HG03520 (cell line): ENCODE measurements at regions not wholly inside any gene's neighbourhood (a gene's known extent, or its start where the extent isn't known, plus 50 kb on each side); places are given as distances from the start of the nearest gene placed in this dataset.

Experiments used
- ATAC-seq: cut with Tn5 transposase; IDR thresholded peaks from one replicate; pipeline ENCODE4 v1.9.1; 2021; ENCODE audit warnings: mild to moderate bottlenecking, moderate library complexity; ENCODE audit not compliant: unreplicated experiment

DNA sequence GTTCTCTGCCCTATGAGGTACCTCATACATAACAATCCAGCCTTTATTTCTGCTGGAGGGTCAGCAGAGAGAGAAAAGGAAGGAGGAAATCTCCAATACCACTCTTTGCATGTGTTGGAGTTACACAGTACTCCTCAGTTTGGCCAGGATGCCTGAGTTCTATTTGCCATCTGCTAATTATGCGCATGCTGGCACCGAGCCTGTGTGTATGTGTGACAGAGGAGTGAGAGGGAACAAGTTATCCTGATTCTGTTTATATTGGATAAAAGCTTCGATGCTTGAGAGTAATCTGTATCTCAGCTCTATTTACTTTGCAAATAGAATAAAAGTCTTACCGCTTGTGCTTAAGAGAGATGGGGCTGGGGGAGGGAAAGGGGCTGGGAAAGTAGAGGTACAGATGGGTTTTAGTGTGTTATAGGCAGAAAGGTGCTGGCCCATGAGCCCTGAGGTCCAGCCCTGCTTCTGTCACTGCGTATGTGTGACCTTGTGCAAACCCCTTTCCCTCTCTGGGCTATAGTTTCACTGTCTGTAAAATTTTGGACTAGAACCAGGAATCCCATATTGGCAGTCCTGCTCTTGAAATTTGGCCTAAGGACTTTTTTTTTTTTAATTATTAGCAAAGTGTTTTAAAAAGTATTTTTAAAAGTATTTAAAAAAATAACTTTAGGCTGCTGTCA lies 54.5 kb upstream of the PLXNA2 start:
- ATAC-seq, result no peak

- ATAC-seq, result no peak
Measured at GRCh38 chr1:208300084-208300770, 56.0 kb upstream of the PLXNA2 start.

GRCh38 chr1:208302699-208303238 lies 58.6 kb upstream of the PLXNA2 start:
- ATAC-seq, result no peak

DNA sequence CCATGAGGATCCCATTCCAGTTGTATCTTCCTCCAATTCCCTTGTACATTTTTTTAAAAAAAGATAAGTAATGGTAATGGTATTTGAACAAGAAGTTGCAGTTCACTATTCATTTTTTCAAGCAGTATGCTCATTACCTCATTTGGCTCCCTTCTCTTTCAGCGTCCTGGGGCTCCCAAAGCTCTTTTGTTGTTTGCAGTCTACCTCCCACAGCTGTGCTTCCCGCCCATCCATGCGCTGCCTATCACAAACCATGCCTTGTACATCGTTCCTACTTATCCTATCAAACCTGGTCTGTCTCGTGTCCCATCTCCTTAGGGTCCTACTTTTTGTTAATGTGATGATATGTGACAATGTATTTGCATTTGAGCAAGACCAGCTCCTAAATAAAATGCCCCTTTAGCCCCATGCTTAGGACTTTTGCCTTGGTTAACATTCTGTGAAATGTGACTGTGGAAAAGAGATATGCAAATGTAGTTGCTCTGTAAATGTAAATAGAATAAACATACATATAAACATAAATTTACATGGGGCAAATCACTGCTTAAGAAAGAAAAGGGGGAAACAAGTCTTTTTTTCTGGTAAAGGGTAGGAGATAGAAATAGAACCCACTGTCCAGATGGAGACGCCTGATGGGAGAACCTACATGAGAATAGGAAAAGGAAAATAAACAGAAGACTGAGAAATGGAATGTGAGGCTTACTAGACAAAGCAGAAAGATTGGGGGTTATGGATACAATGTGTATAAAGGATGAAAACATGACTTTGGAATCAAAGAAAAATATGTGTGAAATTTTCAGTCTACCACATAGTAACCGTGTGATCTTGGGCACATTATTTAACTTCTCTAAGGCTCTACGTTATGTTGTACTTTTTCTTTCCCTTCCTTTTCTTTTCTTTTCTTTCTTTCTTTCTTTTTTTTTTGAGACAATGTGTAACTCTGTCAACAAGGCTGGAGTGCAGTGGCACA lies 59.8 kb upstream of the PLXNA2 start:
- no peak for ATAC-seq

- no peak for ATAC-seq
Measured at GRCh38 chr1:208308221-208308620, 64.0 kb upstream of the PLXNA2 start.

DNA sequence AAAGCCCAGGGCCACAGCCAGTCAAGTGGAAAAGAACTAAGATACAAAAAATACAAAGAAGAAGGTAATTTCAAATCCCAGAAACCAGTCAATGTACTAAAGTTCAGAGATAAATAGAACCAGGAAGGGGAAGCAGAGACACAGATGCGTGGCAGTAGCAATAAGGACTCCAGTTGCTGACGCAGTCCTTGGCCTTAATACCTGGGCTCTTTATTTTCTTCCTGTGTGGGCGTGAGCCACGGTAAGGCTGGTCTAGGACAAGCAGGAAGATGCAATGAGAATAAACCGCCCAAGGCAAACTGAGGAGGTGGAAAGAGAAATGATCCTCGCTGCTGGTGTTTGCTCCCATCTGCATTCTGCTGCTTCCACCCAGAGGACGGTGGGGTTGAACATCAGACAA lies 65.6 kb upstream of the PLXNA2 start:
- no peak for ATAC-seq

DNA sequence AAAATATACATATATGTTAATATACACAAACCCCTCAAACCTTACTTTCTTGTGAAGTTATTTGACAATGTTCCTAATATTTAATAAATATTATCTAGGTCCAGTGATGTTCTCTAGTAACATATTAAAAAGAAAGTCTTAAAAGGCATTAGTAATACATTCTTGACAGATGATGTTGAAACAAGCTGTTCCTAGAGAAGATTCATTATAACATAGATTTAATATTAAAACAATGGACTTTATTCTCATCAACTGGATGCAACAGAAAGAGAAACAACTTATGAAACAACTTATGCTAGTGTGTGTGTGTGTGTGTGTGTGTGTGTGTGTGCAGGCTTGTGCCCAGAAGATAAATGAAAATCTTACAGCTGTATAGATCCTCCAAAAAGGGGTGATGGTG lies 68.5 kb upstream of the PLXNA2 start:
- no peak for ATAC-seq

GRCh38 chr1:208314431-208314830 lies 70.2 kb upstream of the PLXNA2 start:
- ATAC-seq, result no peak

DNA sequence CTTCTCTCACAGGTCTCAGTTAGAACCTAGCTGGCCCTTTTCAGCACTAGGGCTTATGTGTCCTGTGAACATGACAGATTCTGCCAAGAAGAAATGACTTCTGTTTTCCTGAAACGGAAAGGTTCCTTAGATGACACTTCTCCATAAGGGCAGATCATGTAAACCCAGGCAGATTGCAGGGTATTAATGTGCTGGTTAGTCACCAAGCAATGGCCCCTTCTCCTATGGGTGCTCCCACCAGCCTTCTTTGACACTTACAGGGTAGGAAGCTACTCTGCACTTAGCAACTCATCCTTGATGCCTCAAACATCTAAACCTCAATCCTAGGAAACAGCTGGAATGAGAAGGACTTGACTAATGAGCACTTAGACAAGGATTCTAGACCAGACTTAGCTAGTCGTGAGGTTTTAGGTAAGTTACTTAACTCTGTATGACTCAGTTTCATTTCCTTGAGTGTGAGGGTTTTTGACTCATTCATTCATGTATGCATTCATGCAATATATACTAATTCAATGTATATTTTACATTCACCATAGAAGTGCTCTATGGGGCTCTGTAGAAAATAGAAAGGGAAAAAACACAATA lies 74.1 kb upstream of the PLXNA2 start:
- no peak for ATAC-seq

DNA sequence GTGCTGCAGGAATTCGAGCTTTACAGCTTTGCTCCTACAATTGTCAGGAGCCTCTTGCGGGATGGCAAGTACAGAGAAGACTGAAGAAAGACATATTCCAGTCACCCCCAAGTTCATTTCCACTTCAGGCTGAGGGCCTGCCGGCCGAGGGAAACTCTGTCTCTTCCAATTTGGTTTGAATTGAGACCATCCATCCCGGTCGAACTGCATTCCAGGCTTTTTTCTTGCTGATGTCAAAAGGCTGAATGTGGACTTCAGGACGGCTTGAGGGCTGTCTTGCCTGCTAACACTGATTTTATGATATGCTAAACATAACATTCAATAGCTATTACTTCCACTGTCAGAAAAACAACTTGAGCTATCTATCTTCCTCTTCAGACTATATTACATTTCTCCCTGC lies 79.8 kb upstream of the PLXNA2 start:
- no peak for ATAC-seq

GRCh38 chr1:208326033-208326432 lies 81.8 kb upstream of the PLXNA2 start:
- no peak for ATAC-seq

DNA sequence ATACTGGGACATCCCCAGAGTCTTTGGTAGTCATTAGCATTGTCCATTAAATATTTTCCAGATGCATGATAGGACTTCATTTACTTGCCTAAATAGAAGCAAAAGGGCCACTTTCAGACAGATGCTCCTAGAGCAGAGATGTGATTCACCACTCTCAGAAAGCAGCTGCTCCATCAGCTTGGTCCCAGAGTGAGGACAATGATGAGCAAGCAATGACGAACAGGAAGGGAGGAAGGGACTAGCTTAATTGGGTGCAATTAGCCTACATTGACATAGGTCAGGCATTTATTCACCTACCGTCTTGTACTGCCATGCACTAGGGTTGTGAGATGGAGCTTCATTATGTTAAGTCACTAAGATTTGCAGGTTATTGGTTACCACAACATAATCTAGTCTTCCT lies 85.1 kb upstream of the PLXNA2 start:
- no peak for ATAC-seq

- no peak for ATAC-seq
Measured at GRCh38 chr1:208332036-208332773, 88.0 kb upstream of the PLXNA2 start.

- no peak for ATAC-seq
Measured at GRCh38 chr1:208332774-208333126, 88.6 kb upstream of the PLXNA2 start.

GRCh38 chr1:208333676-208334075 lies 89.5 kb upstream of the PLXNA2 start:
- ATAC-seq, result no peak

GRCh38 chr1:208335371-208336136 lies 91.4 kb upstream of the PLXNA2 start:
- no peak for ATAC-seq

- ATAC-seq, result no peak
Measured at GRCh38 chr1:208336137-208336518, 91.9 kb upstream of the PLXNA2 start.

GRCh38 chr1:208339911-208340310 lies 95.7 kb upstream of the PLXNA2 start:
- no peak for ATAC-seq

DNA sequence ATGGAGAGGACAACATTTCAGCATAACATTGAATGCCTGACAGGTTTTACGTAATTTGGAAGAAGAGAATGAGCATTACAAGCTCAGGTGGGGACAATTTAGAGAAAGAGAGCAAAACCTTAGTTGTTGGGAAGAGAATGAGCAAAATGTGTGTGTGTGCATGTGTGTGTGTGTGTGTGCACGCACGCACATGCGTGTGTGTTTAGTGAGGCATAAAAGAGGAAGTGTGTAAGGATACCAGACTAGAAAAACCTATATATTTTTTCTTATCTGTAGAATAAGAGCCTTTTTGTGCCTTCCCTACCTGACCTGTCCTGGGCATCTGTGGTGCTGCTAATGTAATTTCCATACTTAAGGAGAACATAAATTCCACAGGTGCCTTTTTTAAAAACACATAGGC lies 99.0 kb upstream of the PLXNA2 start:
- ATAC-seq, result no peak
